B cell (primary cell): ENCODE measurements at regions not wholly inside any gene's neighbourhood (a gene's known extent, or its start where the extent isn't known, plus 50 kb on each side); places are given as distances from the start of the nearest gene placed in this dataset.

Experiments used
- CTCF ChIP-seq: fragments of 200-600 bp; IDR thresholded peaks from one replicate; pipeline ENCODE4 v1.8.0; 2022; ENCODE audit warnings: antibody characterized with exemption, mild to moderate bottlenecking
- EZH2 ChIP-seq: IDR thresholded peaks from 2 replicates; pipeline ENCODE4 v1.6.1; 2012; ENCODE audit warnings: borderline replicate concordance, low read depth, mild to moderate bottlenecking, moderate library complexity, low read length; ENCODE audit not compliant: insufficient read depth, poor library complexity, severe bottlenecking

GRCh38 chr13:74194846-74195245 lies 60.6 kb upstream of the KLF12 start:
- TF ChIP-seq CTCF = no peak
- no peak for TF ChIP-seq EZH2
